Mesendoderm (in vitro differentiated cells): ENCODE measurements at regions not wholly inside any gene's neighbourhood (a gene's known extent, or its start where the extent isn't known, plus 50 kb on each side); places are given as distances from the start of the nearest gene placed in this dataset.

Experiments used
- DNase-seq: peaks from one replicate; pipeline ENCODE4 v3.0.0; 2013
- H2AK5ac ChIP-seq: 2 replicates; pipeline ENCODE4 v1.6.1; 2013; ENCODE audit warnings: low read length, inconsistent platforms
- H2BK120ac ChIP-seq: 2 replicates; pipeline ENCODE4 v1.6.1; 2013; ENCODE audit warnings: low read depth, mild to moderate bottlenecking, low read length, moderate library complexity, mixed read lengths
- H2BK15ac ChIP-seq: replicated peaks from 2 replicates; pipeline ENCODE4 v1.6.1; 2013; ENCODE audit warnings: low read depth, mild to moderate bottlenecking, moderate library complexity
- H2BK5ac ChIP-seq: 2 replicates; pipeline ENCODE4 v1.6.1; 2013; ENCODE audit warnings: low read length, inconsistent platforms
- H3K18ac ChIP-seq: 2 replicates; pipeline ENCODE4 v1.6.1; 2013; ENCODE audit warnings: mild to moderate bottlenecking, low read length, mixed read lengths
- H3K23ac ChIP-seq: one replicate; pipeline ENCODE4 v1.6.1; 2013; ENCODE audit warnings: low read length
- H3K27ac ChIP-seq: 2 replicates; pipeline ENCODE4 v1.5.1; 2013; ENCODE audit warnings: low read depth, mild to moderate bottlenecking, inconsistent platforms, low read length, moderate library complexity
- H3K27me3 ChIP-seq: 2 replicates; pipeline ENCODE4 v1.6.1; 2013; ENCODE audit warnings: low read length, control low read depth, mild to moderate bottlenecking, inconsistent platforms; ENCODE audit not compliant: insufficient read depth, poor library complexity
- H3K36me3 ChIP-seq: 2 replicates; pipeline ENCODE4 v1.6.1; 2013; ENCODE audit warnings: low read length, inconsistent platforms; ENCODE audit not compliant: control insufficient read depth, insufficient read depth
- H3K4ac ChIP-seq: one replicate; pipeline ENCODE4 v1.6.1; 2013; ENCODE audit warnings: low read depth, mild to moderate bottlenecking, low read length, moderate library complexity
- H3K4me1 ChIP-seq: 2 replicates; pipeline ENCODE4 v1.6.1; 2013; ENCODE audit warnings: low read depth, low read length, inconsistent platforms; ENCODE audit not compliant: control insufficient read depth
- H3K4me2 ChIP-seq: 2 replicates; pipeline ENCODE4 v1.6.1; 2013; ENCODE audit warnings: low read length
- H3K4me3 ChIP-seq: 2 replicates; pipeline ENCODE4 v1.5.1; 2013; ENCODE audit warnings: mild to moderate bottlenecking, low read length
- H3K56ac ChIP-seq: one replicate; pipeline ENCODE4 v1.6.1; 2013; ENCODE audit warnings: low read length
- H3K79me1 ChIP-seq: 2 replicates; pipeline ENCODE4 v1.6.1; 2013; ENCODE audit warnings: low read length, inconsistent platforms
- H3K79me2 ChIP-seq: 2 replicates; pipeline ENCODE4 v1.6.1; 2013; ENCODE audit warnings: mild to moderate bottlenecking, low read length; ENCODE audit not compliant: control insufficient read depth, insufficient read depth
- H3K9ac ChIP-seq: 2 replicates; pipeline ENCODE4 v1.6.1; 2013; ENCODE audit warnings: low read length, inconsistent platforms
- H4K5ac ChIP-seq: one replicate; pipeline ENCODE4 v1.6.1; 2013; ENCODE audit warnings: low read length
- H4K8ac ChIP-seq: one replicate; pipeline ENCODE4 v1.6.1; 2013; ENCODE audit warnings: low read depth, mild to moderate bottlenecking, control low read depth, low read length, moderate library complexity
- WGBS: extraction: QIAGEN DNeasy Blood & Tissue Kit; methylation state at CpG from one replicate; pipeline ENCODE4 v1.1.7; 2013; ENCODE audit warnings: low lambda C conversion rate, missing lambda C conversion rate; ENCODE audit not compliant: insufficient coverage; ENCODE audit errors: extremely low coverage; 5-methylcytosine and 5-hydroxymethylcytosine counted together

GRCh38 chr16:72609066-72609465 is 437.1 kb upstream of the PMFBP1 start:
- no peak overlapping the region for H2BK5ac ChIP-seq
- DNase-seq = no peak
- no peak overlapping the region for H3K23ac ChIP-seq
- no peaks in the 10 kb centered on the region for H3K4me1 ChIP-seq
- H2BK15ac ChIP-seq = no peak overlapping the region
- no peak overlapping the region for H4K5ac ChIP-seq
- no peak overlapping the region for H2BK120ac ChIP-seq
- H3K4me2 ChIP-seq = no peak overlapping the region
- H3K9ac ChIP-seq = no peak overlapping the region
- H3K56ac ChIP-seq = no peak overlapping the region
- H3K4ac ChIP-seq = no peak overlapping the region
- H4K8ac ChIP-seq = no peak overlapping the region
- no peaks in the 10 kb centered on the region for H3K79me1 ChIP-seq
- H3K36me3 ChIP-seq = no peaks in the 10 kb centered on the region
- no peak overlapping the region for H3K27ac ChIP-seq
- WGBS = no CpG with 5 or more reads among the region's 1 CpG
- no peaks in the 10 kb centered on the region for H3K27me3 ChIP-seq
- H3K79me2 ChIP-seq = no peaks in the 10 kb centered on the region
- no peak overlapping the region for H3K18ac ChIP-seq
- no peak overlapping the region for H3K4me3 ChIP-seq
- H2AK5ac ChIP-seq = no peak overlapping the region

GRCh38 chr16:72604375-72604774 is 432.4 kb upstream of the PMFBP1 start:
- Histone ChIP-seq H3K27ac (no peak overlapping the region), H4K5ac (no peak overlapping the region), H3K23ac (no peak overlapping the region), H2BK15ac (no peak overlapping the region), H3K36me3 (no peaks in the 10 kb centered on the region), H3K56ac (no peak overlapping the region), H3K4ac (no peak overlapping the region), H2AK5ac (no peak overlapping the region), H3K79me1 (no peaks in the 10 kb centered on the region), H3K9ac (no peak overlapping the region), H3K79me2 (no peaks in the 10 kb centered on the region), H2BK5ac (no peak overlapping the region), H3K4me3 (no peak overlapping the region), H3K27me3 (no peaks in the 10 kb centered on the region), H3K18ac (no peak overlapping the region), H3K4me2 (no peak overlapping the region), H2BK120ac (no peak overlapping the region), H4K8ac (no peak overlapping the region), H3K4me1 (no peaks in the 10 kb centered on the region)
- no CpG with 5 or more reads among the region's 3 CpGs for WGBS
- DNase-seq = no peak

- H3K4ac ChIP-seq = no peak overlapping the region
- no peaks in the 10 kb centered on the region for H3K36me3 ChIP-seq
- H3K4me1 ChIP-seq = no peaks in the 10 kb centered on the region
- DNase-seq = no peak
- WGBS = no CpG with 5 or more reads among the region's 2 CpGs
- H3K27me3 ChIP-seq = no peaks in the 10 kb centered on the region
- no peak overlapping the region for H3K56ac ChIP-seq
- H2BK15ac ChIP-seq = no peak overlapping the region
- H3K23ac ChIP-seq = no peak overlapping the region
- H3K79me1 ChIP-seq = no peaks in the 10 kb centered on the region
- no peak overlapping the region for H3K9ac ChIP-seq
- H3K4me3 ChIP-seq = no peak overlapping the region
- no peak overlapping the region for H2BK120ac ChIP-seq
- H4K5ac ChIP-seq = no peak overlapping the region
- no peak overlapping the region for H3K4me2 ChIP-seq
- no peaks in the 10 kb centered on the region for H3K79me2 ChIP-seq
- H4K8ac ChIP-seq = no peak overlapping the region
- no peak overlapping the region for H3K27ac ChIP-seq
- no peak overlapping the region for H2AK5ac ChIP-seq
- no peak overlapping the region for H2BK5ac ChIP-seq
- H3K18ac ChIP-seq = no peak overlapping the region
Measured at GRCh38 chr16:72602499-72602898, 430.5 kb upstream of the PMFBP1 start.

- Histone ChIP-seq H3K27me3 (no peaks in the 10 kb centered on the region), H3K4me2 (no peak overlapping the region), H3K23ac (no peak overlapping the region), H3K27ac (no peak overlapping the region), H3K18ac (no peak overlapping the region), H2BK5ac (no peak overlapping the region), H4K8ac (no peak overlapping the region), H3K79me1 (no peaks in the 10 kb centered on the region), H3K4me1 (no peaks in the 10 kb centered on the region), H3K9ac (no peak overlapping the region), H3K56ac (no peak overlapping the region), H3K36me3 (no peaks in the 10 kb centered on the region), H2BK120ac (no peak overlapping the region), H3K79me2 (no peaks in the 10 kb centered on the region), H2BK15ac (no peak overlapping the region), H2AK5ac (no peak overlapping the region), H3K4ac (no peak overlapping the region), H3K4me3 (no peak overlapping the region), H4K5ac (no peak overlapping the region)
- DNase-seq = no peak
Measured at GRCh38 chr16:72598696-72599095, 426.7 kb upstream of the PMFBP1 start.

GRCh38 chr16:72597938-72598337 is 426.0 kb upstream of the PMFBP1 start:
- Histone ChIP-seq H3K4me3 (no peak overlapping the region), H2BK15ac (no peak overlapping the region), H3K79me1 (no peaks in the 10 kb centered on the region), H2BK120ac (no peak overlapping the region), H3K79me2 (no peaks in the 10 kb centered on the region), H3K9ac (no peak overlapping the region), H3K36me3 (no peaks in the 10 kb centered on the region), H4K8ac (no peak overlapping the region), H3K27me3 (no peaks in the 10 kb centered on the region), H3K4ac (no peak overlapping the region), H3K4me2 (no peak overlapping the region), H3K4me1 (no peaks in the 10 kb centered on the region), H3K56ac (no peak overlapping the region), H3K23ac (no peak overlapping the region), H2AK5ac (no peak overlapping the region), H3K27ac (no peak overlapping the region), H2BK5ac (no peak overlapping the region), H4K5ac (no peak overlapping the region), H3K18ac (no peak overlapping the region)
- WGBS = no CpG with 5 or more reads among the region's 3 CpGs
- DNase-seq = no peak

GRCh38 chr16:72596373-72596772 is 424.4 kb upstream of the PMFBP1 start:
- H2AK5ac ChIP-seq = no peak overlapping the region
- no peak overlapping the region for H3K23ac ChIP-seq
- H3K18ac ChIP-seq = no peak overlapping the region
- DNase-seq = no peak
- no peaks in the 10 kb centered on the region for H3K27me3 ChIP-seq
- H2BK15ac ChIP-seq = no peak overlapping the region
- H3K56ac ChIP-seq = no peak overlapping the region
- H3K4me2 ChIP-seq = no peak overlapping the region
- no peak overlapping the region for H4K8ac ChIP-seq
- H3K4me1 ChIP-seq = no peaks in the 10 kb centered on the region
- H3K27ac ChIP-seq = no peak overlapping the region
- no peak overlapping the region for H2BK120ac ChIP-seq
- no peak overlapping the region for H4K5ac ChIP-seq
- H3K36me3 ChIP-seq = no peaks in the 10 kb centered on the region
- H3K9ac ChIP-seq = no peak overlapping the region
- no peak overlapping the region for H2BK5ac ChIP-seq
- H3K4ac ChIP-seq = no peak overlapping the region
- H3K79me1 ChIP-seq = no peaks in the 10 kb centered on the region
- no peak overlapping the region for H3K4me3 ChIP-seq
- no peaks in the 10 kb centered on the region for H3K79me2 ChIP-seq
- no CpG with 5 or more reads among the region's 3 CpGs for WGBS
